ENCODE measurements at regions not wholly inside any gene's neighbourhood (a gene's known extent, or its start where the extent isn't known, plus 50 kb on each side); places are given as distances from the start of the nearest gene placed in this dataset.

- ChIA-PET POLR2A (interaction anchor here (1.0 kb wide), 1 partner anchor 10 kb away, joined by 4 read pairs; no protein-coding TSS in a partner anchor), CTCF (ENCODE audit: low intra/inter-chr PET ratio, low total read pairs) (no interaction called here)
- peaks cover 69% of the 10 kb centered on the region for H3K4me1 ChIP-seq (ENCODE audit: insufficient read depth, low read length)
- H3K79me2 ChIP-seq (ENCODE audit: insufficient read depth, low read length) = no peaks in the 10 kb centered on the region
- intact Hi-C loops (cut with micrococcal nuclease; ENCODE audit: unreplicated experiment) (no loop called here), in situ Hi-C loops (cut with HindIII; ENCODE audit: extremely low pct_ligation_motif_present, low pct_unique_long_range_greater_than_20kb) (no loop called here)
- H3K9me3 ChIP-seq (ENCODE audit: low read length) = no peaks in the 10 kb centered on the region
- H3K27me3 ChIP-seq (ENCODE audit: control insufficient read depth in 1 of 2, insufficient read depth in 2 of 2, low read length in 2 of 2) = no peaks in the 10 kb centered on the region
- no peak overlapping the region for H2AFZ ChIP-seq (ENCODE audit: low read length)
- no TSS peak for BruUV-seq (replicated peaks)
- DNase-seq (ENCODE audit: low spot score) = no peak
- H3K4me2 ChIP-seq (ENCODE audit: low read depth, low read length) = no peak overlapping the region
- no peak overlapping the region for H3K9ac ChIP-seq (ENCODE audit: insufficient read depth, low read depth, low read length)
- H4K20me1 ChIP-seq (ENCODE audit: insufficient read depth, low read length) = no peaks in the 10 kb centered on the region
- H3K36me3 ChIP-seq (replicated peaks in 1 of 2; ENCODE audit: control insufficient read depth in 1 of 2, insufficient read depth in 2 of 2, low read length in 2 of 2) = no peaks in the 10 kb centered on the region
- no peak for FAIRE-seq
- TF ChIP-seq ZNF556 (CRISPR knock-in tag; IDR thresholded peaks at IDR 0.05; ENCODE audit: borderline replicate concordance) (no peak), RFX3 (CRISPR knock-in tag; IDR thresholded peaks at IDR 0.05) (no peak), PHF8 (CRISPR knock-in tag; IDR thresholded peaks at IDR 0.05) (no peak)
- H3K4me3 ChIP-seq (replicated peaks in 1 of 3; ENCODE audit: insufficient read depth in 1 of 3, low read depth in 2 of 3, low read length in 3 of 3) = no peak overlapping the region
- no peak overlapping the region for H3K27ac ChIP-seq (ENCODE audit: extremely low read length, insufficient read depth, low read length)
- no peak for ATAC-seq
Observed at GRCh38 chr1:228828151-228828550, 92.9 kb downstream of the RHOU start.

- H2AFZ ChIP-seq (ENCODE audit: low read length) = no peak overlapping the region
- CTCF ChIA-PET (ENCODE audit: low intra/inter-chr PET ratio, low total read pairs) = no interaction called here
- TF ChIP-seq ZNF17 (CRISPR knock-in tag; IDR thresholded peaks at IDR 0.05) (no peak), ZNF800 (CRISPR knock-in tag; IDR thresholded peaks at IDR 0.05) (no peak), PHF21A (CRISPR knock-in tag; IDR thresholded peaks at IDR 0.05) (no peak), ZBTB33 (CRISPR knock-in tag; IDR thresholded peaks at IDR 0.05) (no peak; the same call in 1 of the 2 replicates), HOXA3 (CRISPR knock-in tag; IDR thresholded peaks at IDR 0.05) (peak; percentile 7; the same call in 1 of the 2 replicates), HDAC1 (CRISPR knock-in tag; IDR thresholded peaks at IDR 0.05) (no peak), ZNF746 (CRISPR knock-in tag; IDR thresholded peaks at IDR 0.05) (no peak), ZBTB7B (CRISPR knock-in tag; IDR thresholded peaks at IDR 0.05) (no peak), ZNF652 (CRISPR knock-in tag; IDR thresholded peaks at IDR 0.05; ENCODE audit: borderline replicate concordance, low read depth) (no peak), CTCF (CRISPR knock-in tag; IDR thresholded peaks at IDR 0.05) (peak; percentile 15; the same call in 1 of the 2 replicates)
Observed at GRCh38 chr1:228830185-228830953, 95.1 kb downstream of the RHOU start.

More at GRCh38 chr1:228830185-228830953, 95.1 kb downstream of the RHOU start:
- Histone ChIP-seq H3K27me3 (ENCODE audit: control insufficient read depth in 1 of 2, insufficient read depth in 2 of 2, low read length in 2 of 2) (no peaks in the 10 kb centered on the region), H3K4me1 (ENCODE audit: insufficient read depth, low read length) (peaks cover 71% of the 10 kb centered on the region), H3K79me2 (ENCODE audit: insufficient read depth, low read length) (no peaks in the 10 kb centered on the region), H3K4me2 (ENCODE audit: low read depth, low read length) (peak overlapping the region; percentile 63; the same call in 1 of the 2 replicates), H3K27ac (ENCODE audit: extremely low read length, insufficient read depth, low read length) (peak overlapping the region; percentile 54), H4K20me1 (ENCODE audit: insufficient read depth, low read length) (no peaks in the 10 kb centered on the region), H3K9ac (ENCODE audit: insufficient read depth, low read depth, low read length) (peak overlapping the region; percentile 46; the same call in 1 of the 2 replicates), H3K4me3 (replicated peaks in 1 of 3; ENCODE audit: insufficient read depth in 1 of 3, low read depth in 2 of 3, low read length in 3 of 3) (0 out of 6 replicates have a peak overlapping the region, but pooled peaks of 1 of the 3 experiments have one; percentile 14), H3K36me3 (replicated peaks in 1 of 2; ENCODE audit: control insufficient read depth in 1 of 2, insufficient read depth in 2 of 2, low read length in 2 of 2) (no peaks in the 10 kb centered on the region; a peak in 1 of 5 replicates), H3K9me3 (ENCODE audit: low read length) (no peaks in the 10 kb centered on the region)
- FAIRE-seq = no peak
- 73% methylated on average over 8 of the region's 14 CpGs for WGBS (ENCODE audit: low lambda C conversion rate)
- in situ Hi-C loops (cut with HindIII; ENCODE audit: extremely low pct_ligation_motif_present, low pct_unique_long_range_greater_than_20kb) (no loop called here), intact Hi-C loops (cut with micrococcal nuclease; ENCODE audit: unreplicated experiment) (loop anchor here (10.0 kb wide), 1 partner anchor 304 kb away; no protein-coding TSS in a partner anchor)
- ATAC-seq = peak; percentile 38
- DNase-seq (ENCODE audit: low spot score) = no peak
- POLR2A ChIA-PET = interaction anchor here (0.6 to 1.1 kb wide), 5 partner anchors 11 to 106 kb away, joined by 3 to 7 read pairs (median 3); no protein-coding TSS in a partner anchor
- BruUV-seq (replicated peaks) = no TSS peak

Measured in HepG2 (cell line).